HCT116 (cell line): ENCODE measurements at regions not wholly inside any gene's neighbourhood (a gene's known extent, or its start where the extent isn't known, plus 50 kb on each side); places are given as distances from the start of the nearest gene placed in this dataset.

Experiments used
- ATAC-seq: fragments of 200-7000 bp; cut with Tn5 transposase; 2 replicates; pipeline ENCODE4 v1.9.1; 2020; ENCODE audit warnings: mild to moderate bottlenecking, moderate library complexity
- BruUV-seq: library from RNA; stranded (reverse); fragments of 400-500 nt; replicated peaks from 2 replicates; lab custom pipeline; 2021; lab: Mats Ljungman, UMichigan
- CTCF ChIA-PET: fragments of 300-600 bp; sonication (Branson Sonifier 250); formaldehyde crosslinking; loops from one replicate; lab custom pipeline; 2021; ENCODE audit warnings: antibody characterized with exemption; lab: Charles Lee
- POLR2A ChIA-PET: fragments of 300-600, 350-600 bp; sonication (Branson Sonifier 250); formaldehyde crosslinking; loops from one replicate; lab custom pipeline; 2021; ENCODE audit warnings: antibody characterized with exemption; lab: Charles Lee
- RAD21 ChIA-PET, 2 experiments: fragments of 300-600 bp; sonication (Branson Sonifier 250); formaldehyde crosslinking; loops; one replicate each; lab custom pipeline; 2023; ENCODE audit warnings: low total read pairs in 2 of 2; ENCODE audit not compliant: uncharacterized antibody in 2 of 2, unreplicated experiment in 2 of 2, low non-redundant PET in 1 of 2; lab: Charles Lee
- DNase-seq: peaks from one replicate; pipeline ENCODE4 v3.0.0-alpha.2; 2010; ENCODE audit warnings: low read depth, low spot score
- H2AFZ ChIP-seq: fragments of 200-600 bp; shearing (Covaris generic), sonication (generic); 2 replicates; pipeline ENCODE4 v1.6.1; 2017; ENCODE audit warnings: low read depth, mixed run types, mixed read lengths, antibody characterized with exemption, low read length; ENCODE audit not compliant: poor library complexity, severe bottlenecking
- H3K27ac ChIP-seq: 2 replicates; pipeline ENCODE4 v1.5.1; 2012; ENCODE audit warnings: low read depth, low read length
- H3K27me3 ChIP-seq: fragments of 200-600 bp; sonication (generic); 2 replicates; pipeline ENCODE4 v1.6.1; 2016; ENCODE audit warnings: mixed run types, low read length, mixed read lengths; ENCODE audit not compliant: insufficient read depth
- H3K36me3 ChIP-seq, 2 experiments: fragments of 200-500 bp in 1 of 2; fragments of 200-600 bp in 1 of 2; sonication (Bioruptor generic) in 1 of 2; sonication (generic) in 1 of 2; 2 replicates each; pipeline versions ENCODE4 v1.5.1 to v1.6.1; 2014 to 2016; ENCODE audit warnings: low read length in 2 of 2, inconsistent platforms in 1 of 2, mixed read lengths in 1 of 2, mixed run types in 1 of 2; ENCODE audit not compliant: insufficient read depth in 2 of 2, control insufficient read depth in 1 of 2
- H3K4me1 ChIP-seq, 2 experiments: fragments of 200-600 bp in 1 of 2; sonication (generic) in 1 of 2; 2 replicates each; pipeline versions ENCODE4 v1.5.1 to v1.6.1; 2012 to 2017; ENCODE audit warnings: low read length in 2 of 2, inconsistent platforms in 1 of 2, mild to moderate bottlenecking in 1 of 2, mixed read lengths in 1 of 2, mixed run types in 1 of 2, moderate library complexity in 1 of 2; ENCODE audit not compliant: insufficient read depth in 2 of 2, control insufficient read depth in 1 of 2
- H3K4me2 ChIP-seq: fragments of 200-600 bp; sonication (generic); 2 replicates; pipeline ENCODE4 v1.6.1; 2017; ENCODE audit warnings: mixed run types, low read length, mixed read lengths
- H3K4me3 ChIP-seq, 2 experiments: fragments of 200-600 bp in 1 of 2; sonication (generic) in 1 of 2; replicated peaks in 1 of 2; 2 replicates each; pipeline ENCODE4 v1.5.1; 2011 to 2016; ENCODE audit warnings: low read length in 2 of 2, control low read depth in 1 of 2, low read depth in 1 of 2, mild to moderate bottlenecking in 1 of 2, mixed read lengths in 1 of 2, mixed run types in 1 of 2
- H3K79me2 ChIP-seq: fragments of 200-600 bp; sonication (generic); 2 replicates; pipeline ENCODE4 v1.6.1; 2017; ENCODE audit warnings: mild to moderate bottlenecking, mixed run types, low read length, moderate library complexity, mixed read lengths; ENCODE audit not compliant: insufficient read depth
- H3K9ac ChIP-seq: fragments of 200-600 bp; sonication (generic); 2 replicates; pipeline ENCODE4 v1.6.1; 2016; ENCODE audit warnings: low read length, mixed read lengths
- H3K9me2 ChIP-seq: fragments of 200-600 bp; sonication (generic), shearing (Covaris generic); 2 replicates; pipeline ENCODE4 v1.6.1; 2017; ENCODE audit warnings: mixed run types, mild to moderate bottlenecking, moderate library complexity; ENCODE audit not compliant: insufficient read depth
- H3K9me3 ChIP-seq, 2 experiments: fragments of 200-500 bp in 1 of 2; fragments of 200-600 bp in 1 of 2; sonication (Bioruptor generic) in 1 of 2; sonication (generic) in 1 of 2; 2 replicates each; pipeline ENCODE4 v1.6.1; 2014 to 2017; ENCODE audit warnings: low read length in 2 of 2, mixed read lengths in 2 of 2, inconsistent platforms in 1 of 2, low read depth in 1 of 2, mild to moderate bottlenecking in 1 of 2, mixed run types in 1 of 2, moderate library complexity in 1 of 2; ENCODE audit not compliant: control insufficient read depth in 1 of 2, insufficient read depth in 1 of 2
- H4K20me1 ChIP-seq: fragments of 200-600 bp; sonication (generic), shearing (Covaris generic); 2 replicates; pipeline ENCODE4 v1.6.1; 2017; ENCODE audit warnings: mixed run types, mild to moderate bottlenecking, moderate library complexity; ENCODE audit not compliant: insufficient read depth
- ATF3 ChIP-seq: IDR thresholded peaks from 2 replicates; pipeline ENCODE4 v1.6.1; 2012
- CBX3 ChIP-seq: IDR thresholded peaks from 2 replicates; pipeline ENCODE4 v1.6.1; 2012; ENCODE audit warnings: low read depth
- CEBPB ChIP-seq: IDR thresholded peaks from 2 replicates; pipeline ENCODE4 v1.6.1; 2012; ENCODE audit warnings: low read depth
- CTCF ChIP-seq, 3 experiments: fragments of 200-600 bp in 1 of 3; sonication (generic) in 1 of 3; IDR thresholded peaks in 2 of 3; conservative IDR thresholded peaks in 1 of 3; 2 replicates each; pipeline ENCODE4 v1.5.1; 2012 to 2017; ENCODE audit warnings: low read depth in 2 of 3, low read length in 2 of 3, antibody characterized with exemption in 1 of 3, borderline replicate concordance in 1 of 3, control low read depth in 1 of 3, mild to moderate bottlenecking in 1 of 3, mixed read lengths in 1 of 3, mixed run types in 1 of 3, moderate library complexity in 1 of 3; ENCODE audit not compliant: insufficient read depth in 1 of 3
- EGR1 ChIP-seq: IDR thresholded peaks from 2 replicates; pipeline ENCODE4 v1.6.1; 2012; ENCODE audit warnings: low read depth
- ELF1 ChIP-seq: IDR thresholded peaks from 2 replicates; pipeline ENCODE4 v1.6.1; 2012; ENCODE audit warnings: low read depth, borderline replicate concordance
- FOSL1 ChIP-seq: IDR thresholded peaks from 2 replicates; pipeline ENCODE4 v1.6.1; 2012; ENCODE audit warnings: low read depth
- JUND ChIP-seq: IDR thresholded peaks from 2 replicates; pipeline ENCODE4 v1.6.1; 2012
- POLR2A ChIP-seq: IDR thresholded peaks from 2 replicates; pipeline ENCODE4 v1.7.0; 2011; ENCODE audit warnings: borderline replicate concordance; ENCODE audit not compliant: insufficient read depth, insufficient read length; ENCODE audit errors: extremely low read depth
- POLR2AphosphoS5 ChIP-seq: IDR thresholded peaks from 2 replicates; pipeline ENCODE4 v1.6.1; 2011; ENCODE audit warnings: mild to moderate bottlenecking, low read depth, low read length, moderate library complexity
- SIN3A ChIP-seq: IDR thresholded peaks from 2 replicates; pipeline ENCODE4 v1.6.1; 2012; ENCODE audit warnings: low read depth
- SP1 ChIP-seq: IDR thresholded peaks from 2 replicates; pipeline ENCODE4 v1.6.1; 2012; ENCODE audit warnings: low read depth
- SRF ChIP-seq: IDR thresholded peaks from 2 replicates; pipeline ENCODE4 v1.6.1; 2012; ENCODE audit warnings: low read depth
- TCF7L2 ChIP-seq: IDR thresholded peaks from 2 replicates; pipeline ENCODE4 v1.7.0; 2011; ENCODE audit warnings: borderline replicate concordance, inconsistent platforms; ENCODE audit not compliant: insufficient read depth, insufficient read length; ENCODE audit errors: extremely low read depth
- YY1 ChIP-seq: IDR thresholded peaks from 2 replicates; pipeline ENCODE4 v1.6.1; 2011; ENCODE audit warnings: low read length, low read depth, moderate library complexity, mild to moderate bottlenecking; ENCODE audit not compliant: insufficient replicate concordance; ENCODE audit errors: extremely low read depth
- ZNF274 ChIP-seq: fragments of 200-500 bp; sonication (Bioruptor generic); IDR thresholded peaks from 2 replicates; pipeline ENCODE4 v1.6.1; 2014; ENCODE audit warnings: mild to moderate bottlenecking, low read depth, low read length, inconsistent platforms
- intact Hi-C: fragments of 100-400 bp; cut with micrococcal nuclease; formaldehyde crosslinking; loops from 2 replicates; pipeline ENCODE4 v1.10.0; 2022

GRCh38 chr3:18080198-18080689 lies 337.8 kb upstream of the TBC1D5 start:
- no peaks in the 10 kb centered on the region for H3K79me2 ChIP-seq
- no peak overlapping the region for H3K9ac ChIP-seq
- H3K27ac ChIP-seq = peak overlapping the region; percentile 52
- RAD21 ChIA-PET = interaction anchor here in 1 of 2 experiments (0.8 kb wide), 1 partner anchor 215 kb away, joined by 3 read pairs; no protein-coding TSS in a partner anchor
- H3K4me2 ChIP-seq = peak overlapping the region; percentile 58
- H4K20me1 ChIP-seq = no peaks in the 10 kb centered on the region
- H3K9me3 ChIP-seq = no peaks in the 10 kb centered on the region
- ATAC-seq = peak; percentile 81
- DNase-seq = no peak
- no peaks in the 10 kb centered on the region for H3K27me3 ChIP-seq
- CTCF ChIA-PET = no interaction called here
- intact Hi-C loops = no loop called here
- no peak overlapping the region for H2AFZ ChIP-seq
- peaks cover 24 to 27% of the 10 kb centered on the region in 2 experiments for H3K4me1 ChIP-seq
- no TSS peak for BruUV-seq
- H3K4me3 ChIP-seq = no peak overlapping the region
- TF ChIP-seq CEBPB (peak; percentile 53; the same call in 1 of the 2 replicates), YY1 (no peak), ATF3 (0 out of 2 replicates have a peak, but pooled peaks have one; percentile 42)
- no peaks in the 10 kb centered on the region for H3K9me2 ChIP-seq
- H3K36me3 ChIP-seq = no peaks in the 10 kb centered on the region
- POLR2A ChIA-PET = no interaction called here

GRCh38 chr3:18079739-18080138 lies 337.3 kb upstream of the TBC1D5 start:
- CTCF ChIA-PET = no interaction called here
- intact Hi-C loops = no loop called here
- peak overlapping the region; percentile 13 for H2AFZ ChIP-seq
- TF ChIP-seq CEBPB (peak; percentile 55; the same call in 1 of the 2 replicates), SIN3A (0 out of 2 replicates have a peak, but pooled peaks have one; percentile 62), TCF7L2 (peak; percentile 77), SRF (no peak), ELF1 (no peak), JUND (peak; percentile 65), POLR2A (no peak), EGR1 (no peak), CBX3 (peak; percentile 35; the same call in 1 of the 2 replicates), CTCF (IDR thresholded peaks at IDR 0.05 in 2 of 3, conservative IDR thresholded peaks at IDR 0.05 in 1 of 3; ENCODE audit: borderline replicate concordance in 1 of 3, insufficient read depth in 1 of 3, low read depth in 2 of 3, low read length in 2 of 3) (no peak), ZNF274 (no peak), FOSL1 (peak; percentile 51), POLR2AphosphoS5 (0 out of 2 replicates have a peak, but pooled peaks have one; percentile 30), SP1 (peak; percentile 68), YY1 (no peak)

More at GRCh38 chr3:18079739-18080138, 337.3 kb upstream of the TBC1D5 start:
- Histone ChIP-seq H3K4me1 (peaks cover 24 to 27% of the 10 kb centered on the region in 2 experiments), H3K4me3 (no peak overlapping the region), H3K79me2 (no peaks in the 10 kb centered on the region), H3K9me3 (no peaks in the 10 kb centered on the region), H3K27me3 (no peaks in the 10 kb centered on the region), H3K4me2 (peak overlapping the region; percentile 58), H4K20me1 (no peaks in the 10 kb centered on the region), H3K36me3 (no peaks in the 10 kb centered on the region), H3K9ac (no peak overlapping the region), H3K27ac (peak overlapping the region; percentile 52; the same call in 1 of the 2 replicates), H3K9me2 (no peaks in the 10 kb centered on the region)
- no TSS peak for BruUV-seq
- ATAC-seq (peak; percentile 78), DNase-seq (peak; percentile 69)
- POLR2A ChIA-PET = no interaction called here
- RAD21 ChIA-PET = interaction anchor here in 1 of 2 experiments (0.8 kb wide), 1 partner anchor 215 kb away, joined by 3 read pairs; no protein-coding TSS in a partner anchor
